ENCODE measurements at regions not wholly inside any gene's neighbourhood (a gene's known extent, or its start where the extent isn't known, plus 50 kb on each side); places are given as distances from the start of the nearest gene placed in this dataset.

GRCh38 chr5:17816505-17816904, 182.2 kb downstream of the TAF11L14 start:
- H3K79me2 ChIP-seq (ENCODE audit: insufficient read depth): no peaks in the 10 kb centered on the region
- no peak overlapping the region for H3K27ac ChIP-seq
- 18 to 19% methylated on average over 1 of the region's 1 CpG for WGBS, 2 experiments (ENCODE audit: low coverage in 1 of 2, low lambda C conversion rate in 2 of 2, missing lambda C conversion rate in 2 of 2)
- no peak overlapping the region for H3K4me2 ChIP-seq (ENCODE audit: unreplicated experiment)
- no peaks in the 10 kb centered on the region for H3K27me3 ChIP-seq (replicated peaks; ENCODE audit: insufficient read depth)
- H3K36me3 ChIP-seq (ENCODE audit: low read depth): no peaks in the 10 kb centered on the region
- no peak for TF ChIP-seq EZH2phosphoT487 (IDR thresholded peaks at IDR 0.05; ENCODE audit: insufficient read depth, low read depth)
- TF ChIP-seq EZH2 (IDR thresholded peaks at IDR 0.05; ENCODE audit: insufficient read depth, poor library complexity, severe bottlenecking): no peak
- no peak overlapping the region for H3K4me3 ChIP-seq
- no peaks in the 10 kb centered on the region for H3F3A ChIP-seq (ENCODE audit: insufficient read depth)
- H3K9me3 ChIP-seq (ENCODE audit: low read depth): no peaks in the 10 kb centered on the region
- H3K9me2 ChIP-seq (ENCODE audit: insufficient read depth): no peaks in the 10 kb centered on the region
- no peak for DNase-seq
- no peaks in the 10 kb centered on the region for H4K20me1 ChIP-seq (ENCODE audit: insufficient read depth)
- H2AFZ ChIP-seq: no peak overlapping the region
- no peaks in the 10 kb centered on the region for H3K4me1 ChIP-seq (ENCODE audit: insufficient read depth)
- H3K9ac ChIP-seq: no peak overlapping the region
- in situ Hi-C loops (cut with MboI): no loop called here

DNA sequence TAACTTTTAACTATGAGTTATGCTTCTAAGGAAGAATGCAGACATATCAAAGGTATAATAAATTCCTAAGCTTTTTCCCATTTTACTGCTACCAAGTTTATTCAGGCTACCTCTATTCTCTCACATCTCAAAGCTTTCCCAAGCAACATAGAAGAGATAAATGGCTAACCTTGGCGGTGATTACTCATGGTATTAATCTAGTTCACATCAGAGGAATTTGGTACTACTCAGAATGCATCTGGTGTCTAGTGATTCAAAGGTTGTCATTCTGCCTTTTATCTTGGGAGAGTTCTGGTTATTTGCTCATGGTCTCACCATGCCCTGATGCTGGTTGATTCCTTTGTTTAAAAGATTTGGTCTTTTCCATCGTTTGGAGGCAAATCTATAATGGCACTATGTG, 182.7 kb downstream of the TAF11L14 start:
- Histone ChIP-seq H3K36me3 (ENCODE audit: low read depth) (no peaks in the 10 kb centered on the region), H3K27me3 (replicated peaks; ENCODE audit: insufficient read depth) (no peaks in the 10 kb centered on the region), H3F3A (ENCODE audit: insufficient read depth) (no peaks in the 10 kb centered on the region), H3K4me1 (ENCODE audit: insufficient read depth) (no peaks in the 10 kb centered on the region), H2AFZ (no peak overlapping the region), H3K9me3 (ENCODE audit: low read depth) (no peaks in the 10 kb centered on the region), H3K27ac (no peak overlapping the region), H3K4me3 (no peak overlapping the region), H3K9ac (no peak overlapping the region), H3K4me2 (ENCODE audit: unreplicated experiment) (no peak overlapping the region), H4K20me1 (ENCODE audit: insufficient read depth) (no peaks in the 10 kb centered on the region), H3K79me2 (ENCODE audit: insufficient read depth) (no peaks in the 10 kb centered on the region), H3K9me2 (ENCODE audit: insufficient read depth) (no peaks in the 10 kb centered on the region)
- in situ Hi-C loops (cut with MboI): no loop called here
- TF ChIP-seq EZH2 (IDR thresholded peaks at IDR 0.05; ENCODE audit: insufficient read depth, poor library complexity, severe bottlenecking) (no peak), EZH2phosphoT487 (IDR thresholded peaks at IDR 0.05; ENCODE audit: insufficient read depth, low read depth) (no peak)
- DNase-seq: no peak
- WGBS, 2 experiments (ENCODE audit: low coverage in 1 of 2, low lambda C conversion rate in 2 of 2, missing lambda C conversion rate in 2 of 2): 27 to 38% methylated on average over 2 of the region's 2 CpGs

DNA sequence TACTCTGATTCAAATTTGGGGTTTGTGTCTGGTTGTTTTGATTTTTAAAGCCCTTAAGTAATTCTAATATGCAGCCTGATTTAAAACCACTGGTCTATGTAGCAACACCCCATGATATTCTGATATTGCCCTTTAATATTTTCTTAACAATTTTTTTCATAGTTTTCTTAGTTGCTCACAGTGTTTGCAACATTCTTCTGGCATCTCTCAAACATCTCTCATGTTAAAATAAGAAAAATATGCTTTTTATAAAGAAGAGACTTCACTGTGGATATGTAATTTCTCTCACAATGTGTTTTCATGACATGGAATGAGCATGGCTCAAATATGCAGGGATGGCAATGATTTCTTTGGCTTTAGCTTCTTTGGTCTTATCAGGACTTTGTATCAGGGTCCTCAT, 183.7 kb downstream of the TAF11L14 start:
- Histone ChIP-seq H3K27ac (no peak overlapping the region), H3K4me3 (no peak overlapping the region), H3K9me2 (ENCODE audit: insufficient read depth) (no peaks in the 10 kb centered on the region), H3K4me2 (ENCODE audit: unreplicated experiment) (no peak overlapping the region), H3K4me1 (ENCODE audit: insufficient read depth) (no peaks in the 10 kb centered on the region), H2AFZ (no peak overlapping the region), H3K79me2 (ENCODE audit: insufficient read depth) (no peaks in the 10 kb centered on the region), H3K36me3 (ENCODE audit: low read depth) (no peaks in the 10 kb centered on the region), H3F3A (ENCODE audit: insufficient read depth) (no peaks in the 10 kb centered on the region), H3K9me3 (ENCODE audit: low read depth) (no peaks in the 10 kb centered on the region), H4K20me1 (ENCODE audit: insufficient read depth) (no peaks in the 10 kb centered on the region), H3K9ac (no peak overlapping the region), H3K27me3 (replicated peaks; ENCODE audit: insufficient read depth) (no peaks in the 10 kb centered on the region)
- DNase-seq: no peak
- in situ Hi-C loops (cut with MboI): no loop called here
- TF ChIP-seq EZH2 (IDR thresholded peaks at IDR 0.05; ENCODE audit: insufficient read depth, poor library complexity, severe bottlenecking): no peak
- no peak for TF ChIP-seq EZH2phosphoT487 (IDR thresholded peaks at IDR 0.05; ENCODE audit: insufficient read depth, low read depth)

GRCh38 chr5:17819783-17820182, 185.5 kb downstream of the TAF11L14 start:
- H3K27me3 ChIP-seq (replicated peaks; ENCODE audit: insufficient read depth): no peaks in the 10 kb centered on the region
- in situ Hi-C loops (cut with MboI): no loop called here
- H3F3A ChIP-seq (ENCODE audit: insufficient read depth): no peaks in the 10 kb centered on the region
- no peak for TF ChIP-seq EZH2 (IDR thresholded peaks at IDR 0.05; ENCODE audit: insufficient read depth, poor library complexity, severe bottlenecking)
- TF ChIP-seq EZH2phosphoT487 (IDR thresholded peaks at IDR 0.05; ENCODE audit: insufficient read depth, low read depth): no peak
- no peak overlapping the region for H3K27ac ChIP-seq
- no peak overlapping the region for H3K4me2 ChIP-seq (ENCODE audit: unreplicated experiment)
- H3K4me3 ChIP-seq: no peak overlapping the region
- no peak overlapping the region for H2AFZ ChIP-seq
- H4K20me1 ChIP-seq (ENCODE audit: insufficient read depth): no peaks in the 10 kb centered on the region
- H3K4me1 ChIP-seq (ENCODE audit: insufficient read depth): no peaks in the 10 kb centered on the region
- no peaks in the 10 kb centered on the region for H3K36me3 ChIP-seq (ENCODE audit: low read depth)
- 42 to 55% methylated on average over 5 of the region's 5 CpGs for WGBS, 2 experiments (ENCODE audit: low coverage in 1 of 2, low lambda C conversion rate in 2 of 2, missing lambda C conversion rate in 2 of 2)
- H3K9me3 ChIP-seq (ENCODE audit: low read depth): no peaks in the 10 kb centered on the region
- DNase-seq: no peak
- H3K79me2 ChIP-seq (ENCODE audit: insufficient read depth): no peaks in the 10 kb centered on the region
- H3K9ac ChIP-seq: no peak overlapping the region
- no peaks in the 10 kb centered on the region for H3K9me2 ChIP-seq (ENCODE audit: insufficient read depth)

DNA sequence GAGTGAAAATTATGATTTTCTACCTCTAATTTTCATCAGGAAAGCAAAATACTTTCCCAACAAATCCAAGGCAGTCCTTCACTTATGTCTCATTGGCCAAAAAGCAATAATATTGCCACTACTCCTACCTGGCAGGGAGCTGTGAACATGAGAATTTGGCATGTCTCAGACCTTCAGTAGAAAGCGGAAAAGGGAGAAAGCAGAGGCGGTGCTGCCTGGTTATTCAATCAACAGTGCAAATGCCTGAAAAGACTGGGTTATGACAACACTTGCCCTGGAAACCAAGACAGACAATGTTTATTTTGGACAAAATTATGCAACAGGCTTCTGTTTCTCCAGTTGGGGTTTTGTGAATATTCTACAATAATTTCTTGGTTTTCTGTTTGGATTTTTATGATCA, 194.4 kb downstream of the TAF11L14 start:
- Histone ChIP-seq H2AFZ (no peak overlapping the region), H3K9me3 (ENCODE audit: low read depth) (no peaks in the 10 kb centered on the region), H3K4me1 (ENCODE audit: insufficient read depth) (no peaks in the 10 kb centered on the region), H3K36me3 (ENCODE audit: low read depth) (no peaks in the 10 kb centered on the region), H3K27ac (no peak overlapping the region), H3K27me3 (replicated peaks; ENCODE audit: insufficient read depth) (no peaks in the 10 kb centered on the region), H3K4me3 (no peak overlapping the region), H3K9ac (no peak overlapping the region), H4K20me1 (ENCODE audit: insufficient read depth) (no peaks in the 10 kb centered on the region), H3K9me2 (ENCODE audit: insufficient read depth) (no peaks in the 10 kb centered on the region), H3F3A (ENCODE audit: insufficient read depth) (no peaks in the 10 kb centered on the region), H3K79me2 (ENCODE audit: insufficient read depth) (no peaks in the 10 kb centered on the region), H3K4me2 (ENCODE audit: unreplicated experiment) (no peak overlapping the region)
- in situ Hi-C loops (cut with MboI): no loop called here
- 8 to 20% methylated on average over 2 of the region's 2 CpGs for WGBS, 2 experiments (ENCODE audit: low coverage in 1 of 2, low lambda C conversion rate in 2 of 2, missing lambda C conversion rate in 2 of 2)
- DNase-seq: no peak
- TF ChIP-seq EZH2phosphoT487 (IDR thresholded peaks at IDR 0.05; ENCODE audit: insufficient read depth, low read depth) (no peak), EZH2 (IDR thresholded peaks at IDR 0.05; ENCODE audit: insufficient read depth, poor library complexity, severe bottlenecking) (no peak)
